Epithelial cell of prostate (primary cell): ENCODE measurements at regions not wholly inside any gene's neighbourhood (a gene's known extent, or its start where the extent isn't known, plus 50 kb on each side); places are given as distances from the start of the nearest gene placed in this dataset.
A peak's percentile ranks its signal among the peaks of the same experiment; 100 is the strongest.

Experiments used
- DNase-seq: peaks from one replicate; pipeline ENCODE4 v3.0.0-alpha.2; 2011; ENCODE audit warnings: low read depth, low spot score
- H3K27ac ChIP-seq: fragments of 450-650 bp; 2 replicates; pipeline ENCODE4 v1.5.1; 2017; ENCODE audit warnings: mild to moderate bottlenecking

DNA sequence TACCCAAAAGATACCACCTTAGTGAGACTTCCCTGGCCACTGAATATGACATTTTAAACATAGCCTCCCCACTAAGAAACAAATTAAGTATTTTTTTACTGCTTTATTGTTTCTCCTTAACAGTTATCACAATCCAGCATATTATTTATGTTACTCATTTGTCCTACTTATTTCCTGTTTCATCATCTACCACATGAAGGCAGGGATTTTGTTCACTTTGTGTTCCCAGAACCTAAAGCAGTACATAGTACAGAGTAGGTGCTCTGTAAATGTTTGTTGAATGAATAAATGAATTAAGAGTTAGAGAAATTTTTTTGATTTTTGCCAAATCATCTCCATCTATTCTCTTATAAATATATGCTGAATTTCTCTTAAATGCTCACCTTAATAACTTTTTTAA, 318.4 kb upstream of the GIMD1 start:
- DNase-seq, result no peak
- peak overlapping the region; percentile 17 for H3K27ac ChIP-seq

- no peak for DNase-seq
- H3K27ac ChIP-seq, result no peak overlapping the region
Observed at GRCh38 chr4:106681381-106681921, 312.9 kb upstream of the GIMD1 start.

DNA sequence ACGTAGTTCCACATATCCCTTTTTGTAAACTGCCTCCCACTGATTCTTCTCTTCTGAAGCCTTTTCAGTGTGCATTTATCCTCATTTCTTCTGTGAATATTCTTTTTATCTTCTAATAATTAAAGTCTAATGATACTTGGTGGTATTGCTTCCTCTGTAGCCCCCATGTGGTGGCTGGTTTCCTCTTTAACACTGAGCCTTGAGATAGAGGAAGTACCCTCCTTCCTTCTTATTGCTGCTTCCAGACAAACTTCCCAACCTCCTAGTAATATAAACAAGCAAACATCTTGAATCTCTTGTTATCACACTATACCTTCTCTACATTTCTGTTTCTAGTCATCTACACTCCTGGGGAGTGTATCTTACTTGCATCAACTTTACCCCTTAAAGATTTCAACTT, 310.5 kb upstream of the GIMD1 start:
- no peak for DNase-seq
- H3K27ac ChIP-seq, result no peak overlapping the region

GRCh38 chr4:106677213-106677612, 308.6 kb upstream of the GIMD1 start:
- H3K27ac ChIP-seq, result no peak overlapping the region
- DNase-seq, result no peak

DNA sequence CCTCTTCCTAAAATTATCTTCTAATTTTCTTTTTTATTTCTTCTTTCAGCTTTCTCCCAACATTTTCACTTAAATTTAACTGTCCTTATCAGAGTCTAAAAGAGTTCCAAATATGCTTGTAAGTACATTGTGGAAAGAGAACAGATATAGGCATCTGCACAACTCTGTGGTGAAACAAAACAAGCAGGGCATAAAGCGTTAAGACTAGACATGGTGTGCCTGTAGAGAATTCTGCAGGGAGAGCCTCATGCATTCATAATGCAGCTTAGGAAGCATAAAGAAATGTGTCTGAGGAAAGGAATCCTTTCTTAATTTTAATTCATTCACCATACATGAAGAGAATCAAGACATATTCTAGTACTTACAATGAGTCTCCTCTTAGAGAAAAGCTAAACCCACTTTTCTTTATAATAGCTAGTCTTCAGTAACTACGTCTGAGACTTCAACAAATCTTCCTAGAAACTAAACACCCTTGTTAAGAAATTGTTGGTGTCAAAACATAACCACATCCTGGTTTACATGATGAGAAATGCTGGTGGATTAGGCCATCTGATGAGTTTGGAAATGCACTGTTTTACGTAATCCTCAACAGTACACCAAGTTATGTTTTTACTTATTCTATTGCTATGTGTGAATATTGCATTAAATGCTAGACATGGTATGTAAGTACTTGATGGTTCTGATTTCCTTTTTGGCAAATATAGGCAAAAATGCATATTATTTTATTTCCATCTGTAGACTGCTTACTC, 307.8 kb upstream of the GIMD1 start:
- H3K27ac ChIP-seq, result no peak overlapping the region
- DNase-seq, result no peak

GRCh38 chr4:106671716-106672115, 303.1 kb upstream of the GIMD1 start:
- no peak overlapping the region for H3K27ac ChIP-seq
- DNase-seq, result no peak

GRCh38 chr4:106670976-106671375, 302.4 kb upstream of the GIMD1 start:
- DNase-seq, result no peak

DNA sequence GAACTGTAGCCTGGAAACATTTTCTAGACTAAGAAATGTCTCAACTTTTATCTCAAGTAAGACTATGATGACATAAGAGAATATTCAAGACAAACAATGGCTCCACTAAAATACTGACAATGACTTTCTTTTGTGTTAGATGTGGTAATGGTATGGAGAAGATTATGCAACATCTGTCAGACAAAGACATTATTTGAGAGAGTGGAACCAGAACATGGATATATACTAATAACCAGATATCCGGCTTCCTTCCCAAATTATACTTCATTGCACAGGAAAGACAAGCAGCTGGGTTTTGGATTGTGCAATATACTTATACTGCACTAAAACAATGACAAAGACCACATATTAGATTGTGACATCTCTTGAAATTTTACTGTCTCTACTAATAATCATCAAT, 290.8 kb upstream of the GIMD1 start:
- DNase-seq, result no peak
- H3K27ac ChIP-seq, result no peak overlapping the region

More at GRCh38 chr4:106670976-106671375, 302.4 kb upstream of the GIMD1 start:
- no peak overlapping the region for H3K27ac ChIP-seq

DNA sequence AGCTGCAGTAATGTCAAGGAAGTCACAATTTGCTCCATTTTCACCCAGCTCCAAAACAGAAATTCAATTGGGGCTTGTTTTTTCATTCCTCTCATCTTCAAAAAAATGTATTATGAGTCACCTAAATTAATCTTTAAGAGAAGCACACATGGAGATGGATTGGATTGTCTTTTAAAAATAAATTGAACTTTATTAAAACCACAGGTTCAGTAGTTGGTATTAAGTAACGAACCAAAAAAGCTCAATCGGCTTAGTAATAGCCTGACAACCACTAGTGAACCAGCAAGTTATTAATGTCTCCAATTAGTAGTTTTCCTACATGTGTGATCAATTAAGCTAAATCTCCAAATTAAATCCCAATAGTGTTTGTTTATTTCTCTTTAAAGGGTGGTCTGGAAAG, 283.5 kb upstream of the GIMD1 start:
- DNase-seq, result no peak
- no peak overlapping the region for H3K27ac ChIP-seq

- no peak overlapping the region for H3K27ac ChIP-seq
- no peak for DNase-seq
Observed at GRCh38 chr4:106650701-106651100, 282.1 kb upstream of the GIMD1 start.

DNA sequence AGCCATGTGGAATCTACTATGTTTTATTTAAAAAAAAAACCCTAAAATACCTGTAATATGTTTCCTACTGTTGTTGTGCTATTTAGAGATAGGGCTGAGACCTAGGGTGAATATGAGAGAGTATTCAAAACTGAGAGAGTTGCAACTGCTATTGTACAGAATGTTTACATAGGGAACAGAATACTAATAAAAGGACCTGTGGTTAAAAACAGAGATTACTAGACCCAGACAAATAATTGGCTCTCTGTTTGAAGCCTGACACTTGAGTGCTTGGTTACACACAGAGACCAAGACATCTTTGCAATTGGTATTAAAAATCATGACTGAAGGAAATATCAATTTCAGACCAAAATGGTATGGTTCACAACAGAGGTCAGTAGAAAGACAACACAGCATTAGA, 278.9 kb upstream of the GIMD1 start:
- DNase-seq, result no peak
- H3K27ac ChIP-seq, result no peak overlapping the region

DNA sequence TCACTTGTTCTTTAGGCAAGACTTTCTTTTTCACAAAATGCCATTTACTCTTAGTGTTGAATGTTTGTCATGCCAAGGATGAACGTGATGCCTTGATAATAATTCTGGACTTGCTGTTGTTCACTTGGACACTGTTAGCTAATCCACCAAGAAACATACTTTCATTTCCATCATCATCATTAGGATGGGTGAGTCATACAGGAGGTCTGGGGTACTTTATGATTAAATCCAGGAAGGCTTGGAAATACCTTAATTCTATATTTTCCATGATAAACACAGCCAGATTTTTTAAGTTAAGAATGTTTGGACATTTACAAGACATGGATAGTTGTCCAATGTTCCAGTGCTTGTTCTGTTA, 260.7 kb upstream of the GIMD1 start:
- no peak for DNase-seq
- H3K27ac ChIP-seq, result no peak overlapping the region

DNA sequence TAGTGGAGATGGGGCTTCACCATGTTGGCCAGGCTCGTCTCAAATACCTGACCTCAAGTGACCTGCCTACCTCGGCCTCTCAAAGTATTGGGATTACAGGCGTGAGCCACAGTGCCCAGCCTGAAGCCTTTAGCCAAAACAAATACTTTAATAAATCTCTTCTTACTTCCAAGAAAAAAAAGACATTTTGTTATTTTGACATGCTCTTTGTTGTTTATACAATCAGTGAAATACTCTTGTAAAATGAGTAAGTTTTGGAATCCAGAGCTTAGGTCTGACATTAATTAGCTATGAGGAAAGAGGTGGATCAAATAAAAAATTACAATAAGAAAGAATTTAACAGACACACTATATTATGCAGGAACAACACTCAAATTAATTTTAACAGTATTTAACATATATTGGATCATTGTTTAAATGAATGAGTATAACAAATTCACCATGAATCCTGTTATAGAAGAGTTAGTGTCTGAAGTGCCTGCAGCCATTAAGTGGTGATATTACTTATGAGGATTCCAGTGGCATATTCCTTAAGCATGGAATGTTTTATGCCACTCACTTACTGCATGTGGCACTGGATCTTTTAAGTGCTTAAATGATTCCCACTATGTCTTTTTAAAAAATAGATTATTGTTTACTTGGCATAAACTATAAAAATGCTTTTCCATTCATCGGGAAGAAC, 260.1 kb upstream of the GIMD1 start:
- H3K27ac ChIP-seq, result no peak overlapping the region
- DNase-seq, result no peak

DNA sequence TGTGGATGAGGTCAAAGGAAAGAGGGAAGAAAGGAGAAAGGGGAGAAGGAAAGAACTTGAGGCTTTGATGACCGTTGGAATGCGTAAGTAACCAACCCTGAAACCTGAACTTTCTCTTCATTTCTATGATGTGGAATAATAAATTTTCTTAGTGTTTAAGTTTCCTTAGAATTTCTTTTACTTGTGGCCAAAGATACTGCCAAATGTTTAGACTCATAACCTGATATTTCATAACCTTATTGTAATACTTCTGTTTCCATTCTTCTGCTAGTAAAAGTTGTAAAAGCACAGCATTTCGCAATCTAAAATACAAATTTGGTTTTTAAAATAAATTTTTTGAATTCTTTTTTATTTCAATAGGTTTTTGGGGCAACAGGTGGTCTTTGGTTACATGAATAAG, 258.5 kb upstream of the GIMD1 start:
- H3K27ac ChIP-seq, result no peak overlapping the region
- DNase-seq, result no peak

DNA sequence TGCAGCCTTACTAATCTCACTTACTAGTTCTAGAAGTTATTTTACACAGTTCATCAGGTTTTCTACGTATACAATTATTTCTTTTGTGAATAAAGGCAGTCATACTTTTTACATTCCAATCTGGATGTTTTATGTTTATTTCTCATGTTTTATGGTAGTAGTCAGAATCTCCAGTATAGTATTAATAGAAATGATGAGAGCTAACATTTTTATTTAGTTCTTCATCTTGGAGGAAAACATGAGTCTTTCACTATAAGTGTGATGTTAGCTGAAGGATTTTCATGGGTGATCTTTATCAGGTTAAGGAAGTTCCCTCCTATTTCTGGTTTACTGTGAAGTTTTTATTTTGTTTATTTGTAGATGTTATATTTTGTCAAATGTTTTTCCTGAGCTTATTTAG, 256.1 kb upstream of the GIMD1 start:
- H3K27ac ChIP-seq, result no peak overlapping the region
- DNase-seq, result no peak

- DNase-seq, result no peak
Observed at GRCh38 chr4:106618956-106619355, 250.4 kb upstream of the GIMD1 start.

DNA sequence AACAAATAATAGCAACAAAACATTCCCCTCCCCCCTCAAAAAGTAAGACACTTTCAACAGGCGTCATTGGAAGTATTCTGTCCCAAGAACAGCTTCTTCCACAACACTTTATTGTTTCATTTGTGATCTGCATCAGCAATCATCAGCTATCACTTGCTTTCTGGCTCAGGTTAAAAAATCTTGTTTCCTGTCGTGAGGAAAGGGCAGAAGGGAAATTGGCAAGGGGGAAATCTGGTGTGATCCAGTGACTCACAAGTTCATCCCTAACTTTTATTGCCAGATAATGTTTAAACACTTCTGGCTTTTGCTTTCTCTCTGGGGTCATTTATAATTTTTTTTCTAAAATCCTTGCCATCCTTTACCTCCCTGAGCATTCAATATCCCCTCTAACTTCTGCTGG, 247.4 kb upstream of the GIMD1 start:
- no peak for DNase-seq
- no peak overlapping the region for H3K27ac ChIP-seq

More at GRCh38 chr4:106618956-106619355, 250.4 kb upstream of the GIMD1 start:
- H3K27ac ChIP-seq, result no peak overlapping the region

DNA sequence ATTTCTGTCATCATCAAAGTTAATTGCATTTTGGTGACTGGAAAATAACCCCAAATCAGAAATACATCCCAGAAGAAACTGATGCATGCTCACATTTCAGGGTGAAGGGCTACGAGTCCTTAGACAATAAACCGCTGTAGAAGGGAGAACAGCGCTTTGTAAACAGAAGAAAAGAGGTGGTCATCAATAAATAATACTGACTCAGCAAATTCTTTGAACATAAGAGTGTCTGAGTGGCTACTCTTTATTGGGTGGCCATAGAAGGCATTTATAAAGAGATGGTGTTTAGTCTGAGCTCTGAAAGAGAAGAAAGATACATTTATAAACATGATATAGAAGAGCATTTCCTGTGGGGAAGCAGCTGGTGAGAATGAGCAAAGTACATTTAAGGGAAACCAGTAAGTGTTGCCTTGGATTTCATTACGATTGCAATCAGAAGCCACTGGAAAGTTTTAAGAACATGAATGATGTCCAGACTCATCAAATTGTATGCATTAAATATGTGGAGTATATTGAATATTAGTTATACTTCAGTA, 246.9 kb upstream of the GIMD1 start:
- H3K27ac ChIP-seq, result no peak overlapping the region
- DNase-seq, result no peak

GRCh38 chr4:106614441-106614840, 245.9 kb upstream of the GIMD1 start:
- H3K27ac ChIP-seq, result no peak overlapping the region
- DNase-seq, result no peak

DNA sequence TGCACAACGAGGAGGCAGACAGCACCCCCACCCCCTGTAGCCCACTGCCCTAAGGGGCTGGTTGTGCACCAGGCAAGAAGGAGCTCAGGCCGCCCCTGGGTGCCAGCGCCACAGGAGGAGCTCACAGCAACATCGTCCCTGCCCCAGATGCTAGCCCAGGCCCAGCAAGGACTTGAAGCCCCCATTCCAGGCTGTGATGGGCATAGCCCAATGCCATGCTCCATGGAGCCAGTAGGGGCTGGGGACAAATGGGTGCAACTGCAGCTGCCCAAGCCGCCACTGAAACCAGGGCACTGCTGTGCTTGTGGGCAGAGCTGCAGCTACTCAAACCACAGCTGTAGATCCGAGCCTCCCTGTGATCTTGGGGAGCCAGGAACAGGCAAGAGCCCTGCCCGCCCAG, 241.3 kb upstream of the GIMD1 start:
- H3K27ac ChIP-seq, result no peak overlapping the region
- no peak for DNase-seq

- no peak overlapping the region for H3K27ac ChIP-seq
- no peak for DNase-seq
Observed at GRCh38 chr4:106607558-106607957, 239.0 kb upstream of the GIMD1 start.
